GF-D8 (cell line): ENCODE measurements at regions not wholly inside any gene's neighbourhood (a gene's known extent, or its start where the extent isn't known, plus 50 kb on each side); places are given as distances from the start of the nearest gene placed in this dataset.

Experiments
- DNase-seq: peaks from one replicate; lab custom pipeline; 2025; lab: John Stamatoyannopoulos, UW

GRCh38 chr14:27091973-27092372 lies 494.1 kb upstream of the NOVA1 start:
- DNase-seq, result no peak

- no peak for DNase-seq
Observed at GRCh38 chr14:27096091-27096490, 498.3 kb upstream of the NOVA1 start.

GRCh38 chr14:27098451-27098850 lies 500.6 kb upstream of the NOVA1 start:
- DNase-seq, result no peak

- DNase-seq, result no peak
Observed at GRCh38 chr14:27114180-27114579, 516.3 kb upstream of the NOVA1 start.

GRCh38 chr14:27123162-27123561 lies 525.3 kb upstream of the NOVA1 start:
- DNase-seq, result no peak

GRCh38 chr14:27127838-27128237 lies 530.0 kb upstream of the NOVA1 start:
- DNase-seq, result no peak

GRCh38 chr14:27134200-27134599 lies 536.4 kb upstream of the NOVA1 start:
- DNase-seq, result no peak

- no peak for DNase-seq
Observed at GRCh38 chr14:27145170-27145569, 547.3 kb upstream of the NOVA1 start.

- DNase-seq, result no peak
Observed at GRCh38 chr14:27148143-27148542, 550.3 kb upstream of the NOVA1 start.

GRCh38 chr14:27164139-27164538 lies 566.3 kb upstream of the NOVA1 start:
- no peak for DNase-seq

GRCh38 chr14:27175489-27175888 lies 577.7 kb upstream of the NOVA1 start:
- no peak for DNase-seq

GRCh38 chr14:27181333-27181732 lies 583.5 kb upstream of the NOVA1 start:
- no peak for DNase-seq

GRCh38 chr14:27184427-27184826 lies 586.6 kb upstream of the NOVA1 start:
- no peak for DNase-seq

- no peak for DNase-seq
Observed at GRCh38 chr14:27186048-27186447, 588.2 kb upstream of the NOVA1 start.

GRCh38 chr14:27187136-27187535 lies 589.3 kb upstream of the NOVA1 start:
- no peak for DNase-seq

- no peak for DNase-seq
Observed at GRCh38 chr14:27190296-27190695, 592.5 kb upstream of the NOVA1 start.

- DNase-seq, result no peak
Observed at GRCh38 chr14:27199272-27199671, 601.4 kb upstream of the NOVA1 start.

- no peak for DNase-seq
Observed at GRCh38 chr14:27205036-27205435, 607.2 kb upstream of the NOVA1 start.

- no peak for DNase-seq
Observed at GRCh38 chr14:27211741-27212140, 613.9 kb upstream of the NOVA1 start.

GRCh38 chr14:27222671-27223070 lies 624.8 kb upstream of the NOVA1 start:
- DNase-seq, result no peak

GRCh38 chr14:27223906-27224305 lies 626.1 kb upstream of the NOVA1 start:
- DNase-seq, result no peak

GRCh38 chr14:27228053-27228452 lies 630.2 kb upstream of the NOVA1 start:
- no peak for DNase-seq

- DNase-seq, result no peak
Observed at GRCh38 chr14:27234331-27234730, 636.5 kb upstream of the NOVA1 start.

- no peak for DNase-seq
Observed at GRCh38 chr14:27236601-27237000, 638.8 kb upstream of the NOVA1 start.

- no peak for DNase-seq
Observed at GRCh38 chr14:27242874-27243273, 645.0 kb upstream of the NOVA1 start.
